Hepatocyte (in vitro differentiated cells): ENCODE measurements at regions not wholly inside any gene's neighbourhood (a gene's known extent, or its start where the extent isn't known, plus 50 kb on each side); places are given as distances from the start of the nearest gene placed in this dataset.
A peak's percentile ranks its signal among the peaks of the same experiment; 100 is the strongest.

Experiments used
- DNase-seq: peaks from one replicate; pipeline ENCODE4 v3.0.0-alpha.2; 2016; ENCODE audit warnings: low spot score
- H2AFZ ChIP-seq: fragments of 200-600 bp; sonication (generic); 2 replicates; pipeline ENCODE4 v1.6.0; 2016; ENCODE audit warnings: antibody characterized with exemption, mild to moderate bottlenecking
- H3K27ac ChIP-seq: fragments of 200-600 bp; sonication (generic); 2 replicates; pipeline ENCODE4 v1.5.1; 2016; ENCODE audit warnings: mild to moderate bottlenecking
- H3K27me3 ChIP-seq: fragments of 200-600 bp; sonication (generic); 2 replicates; pipeline ENCODE4 v1.6.1; 2016
- H3K36me3 ChIP-seq: fragments of 200-600 bp; sonication (generic); replicated peaks from 2 replicates; pipeline ENCODE4 v1.5.1; 2016; ENCODE audit warnings: low read depth; ENCODE audit not compliant: insufficient read depth
- H3K4me1 ChIP-seq: fragments of 200-600 bp; sonication (generic); 2 replicates; pipeline ENCODE4 v1.5.1; 2016; ENCODE audit warnings: mild to moderate bottlenecking, moderate library complexity; ENCODE audit not compliant: insufficient read depth
- H3K4me2 ChIP-seq: fragments of 200-600 bp; sonication (generic); 2 replicates; pipeline ENCODE4 v1.6.0; 2016
- H3K4me3 ChIP-seq: fragments of 200-600 bp; sonication (generic); 2 replicates; pipeline ENCODE4 v1.5.1; 2016; ENCODE audit warnings: mild to moderate bottlenecking
- H3K79me2 ChIP-seq: fragments of 200-600 bp; sonication (generic); 2 replicates; pipeline ENCODE4 v1.6.0; 2017; ENCODE audit warnings: mild to moderate bottlenecking
- H3K9me2 ChIP-seq: fragments of 200-600 bp; sonication (generic); replicated peaks from 2 replicates; pipeline ENCODE4 v1.6.0; 2017; ENCODE audit warnings: mild to moderate bottlenecking; ENCODE audit not compliant: insufficient read depth
- H3K9me3 ChIP-seq: fragments of 200-600 bp; sonication (generic); 2 replicates; pipeline ENCODE4 v1.5.1; 2016; ENCODE audit warnings: low read depth, mild to moderate bottlenecking
- H4K20me1 ChIP-seq: fragments of 200-600 bp; sonication (generic); 2 replicates; pipeline ENCODE4 v1.6.0; 2016; ENCODE audit warnings: mild to moderate bottlenecking; ENCODE audit not compliant: insufficient read depth, poor library complexity, severe bottlenecking
- EZH2 ChIP-seq: fragments of 200-600 bp; sonication (generic); IDR thresholded peaks from 2 replicates; pipeline ENCODE4 v1.6.1; 2016; ENCODE audit warnings: antibody characterized with exemption, mild to moderate bottlenecking, borderline replicate concordance
- EZH2phosphoT487 ChIP-seq: fragments of 200-600 bp; sonication (generic); IDR thresholded peaks from one replicate; pipeline ENCODE4 v1.6.1; 2018; ENCODE audit warnings: antibody characterized with exemption, mild to moderate bottlenecking, low read depth, moderate library complexity; ENCODE audit not compliant: unreplicated experiment, severe bottlenecking
- WGBS: methylation state at CpG from one replicate; pipeline ENCODE4 v1.1.6; 2016; ENCODE audit warnings: low lambda C conversion rate; ENCODE audit errors: missing lambda C conversion rate; 5-methylcytosine and 5-hydroxymethylcytosine counted together
- TF ChIP-seq, protein P1 (sequence below): fragments of 200-600 bp; sonication (generic); IDR thresholded peaks from 2 replicates; pipeline ENCODE4 v1.5.1; 2016; ENCODE audit warnings: antibody characterized with exemption, mild to moderate bottlenecking; ENCODE audit not compliant: poor library complexity

DNA sequence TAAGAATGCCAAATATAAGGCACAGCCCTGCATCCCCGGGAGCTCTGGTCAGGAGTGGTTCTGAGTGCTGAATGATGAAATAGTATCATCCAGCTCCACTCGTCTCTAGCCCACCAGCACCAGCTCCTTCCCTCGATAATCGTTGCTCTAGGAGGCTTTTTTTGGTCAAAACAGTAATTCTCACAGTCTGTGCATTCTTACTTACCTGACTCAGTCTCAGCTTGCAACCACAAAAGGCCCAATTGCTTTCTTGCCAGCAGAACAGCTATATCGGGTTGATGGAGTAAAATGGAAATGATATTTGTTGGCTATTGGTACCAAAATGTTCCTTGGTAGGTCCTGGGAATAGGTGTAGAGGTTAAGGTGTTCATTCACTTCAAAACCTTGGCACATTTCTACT is 94.8 kb downstream of the BMP4 start:
- Histone ChIP-seq H3K4me2 (no peak overlapping the region), H3K27ac (no peak overlapping the region), H3K79me2 (no peaks in the 10 kb centered on the region), H3K36me3 (no peaks in the 10 kb centered on the region), H2AFZ (no peak overlapping the region), H3K27me3 (no peaks in the 10 kb centered on the region), H3K4me1 (no peaks in the 10 kb centered on the region), H3K9me2 (no peaks in the 10 kb centered on the region), H3K9me3 (no peaks in the 10 kb centered on the region), H4K20me1 (no peaks in the 10 kb centered on the region), H3K4me3 (no peak overlapping the region)
- TF ChIP-seq EZH2phosphoT487, result no peak
- TF ChIP-seq, protein P1, sequence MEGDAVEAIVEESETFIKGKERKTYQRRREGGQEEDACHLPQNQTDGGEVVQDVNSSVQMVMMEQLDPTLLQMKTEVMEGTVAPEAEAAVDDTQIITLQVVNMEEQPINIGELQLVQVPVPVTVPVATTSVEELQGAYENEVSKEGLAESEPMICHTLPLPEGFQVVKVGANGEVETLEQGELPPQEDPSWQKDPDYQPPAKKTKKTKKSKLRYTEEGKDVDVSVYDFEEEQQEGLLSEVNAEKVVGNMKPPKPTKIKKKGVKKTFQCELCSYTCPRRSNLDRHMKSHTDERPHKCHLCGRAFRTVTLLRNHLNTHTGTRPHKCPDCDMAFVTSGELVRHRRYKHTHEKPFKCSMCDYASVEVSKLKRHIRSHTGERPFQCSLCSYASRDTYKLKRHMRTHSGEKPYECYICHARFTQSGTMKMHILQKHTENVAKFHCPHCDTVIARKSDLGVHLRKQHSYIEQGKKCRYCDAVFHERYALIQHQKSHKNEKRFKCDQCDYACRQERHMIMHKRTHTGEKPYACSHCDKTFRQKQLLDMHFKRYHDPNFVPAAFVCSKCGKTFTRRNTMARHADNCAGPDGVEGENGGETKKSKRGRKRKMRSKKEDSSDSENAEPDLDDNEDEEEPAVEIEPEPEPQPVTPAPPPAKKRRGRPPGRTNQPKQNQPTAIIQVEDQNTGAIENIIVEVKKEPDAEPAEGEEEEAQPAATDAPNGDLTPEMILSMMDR, result no peak
- TF ChIP-seq EZH2, result no peak
- DNase-seq, result no peak
- 88% methylated on average over 5 of the region's 5 CpGs for whole genome bisulfite sequencing

DNA sequence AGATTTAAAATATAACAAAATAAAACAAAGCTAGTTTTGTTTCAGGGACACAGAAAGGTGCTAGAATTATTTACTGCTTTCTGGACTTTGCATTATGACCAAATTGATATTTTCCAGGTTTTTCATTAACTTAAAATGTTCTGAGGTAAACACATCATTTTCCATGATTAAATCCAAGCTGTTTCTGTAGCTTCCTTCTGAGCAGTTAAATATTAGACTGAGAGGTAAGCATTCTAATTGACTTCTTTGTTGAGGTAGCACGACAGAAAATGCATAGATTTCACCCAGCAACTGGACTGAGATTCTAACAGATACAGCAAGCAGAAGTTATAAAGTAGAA is 98.3 kb downstream of the BMP4 start:
- Histone ChIP-seq H3K36me3 (no peaks in the 10 kb centered on the region), H4K20me1 (no peaks in the 10 kb centered on the region), H3K4me1 (no peaks in the 10 kb centered on the region), H2AFZ (peak overlapping the region; percentile 4), H3K27ac (peak overlapping the region; percentile 75), H3K4me3 (no peak overlapping the region), H3K27me3 (no peaks in the 10 kb centered on the region), H3K9me3 (no peaks in the 10 kb centered on the region), H3K4me2 (peak overlapping the region; percentile 52), H3K79me2 (no peaks in the 10 kb centered on the region), H3K9me2 (no peaks in the 10 kb centered on the region)
- TF ChIP-seq, protein P1, result no peak
- TF ChIP-seq EZH2 (no peak), EZH2phosphoT487 (no peak)
- WGBS, result 40% methylated on average over 1 of the region's 1 CpG
- DNase-seq, result no peak

DNA sequence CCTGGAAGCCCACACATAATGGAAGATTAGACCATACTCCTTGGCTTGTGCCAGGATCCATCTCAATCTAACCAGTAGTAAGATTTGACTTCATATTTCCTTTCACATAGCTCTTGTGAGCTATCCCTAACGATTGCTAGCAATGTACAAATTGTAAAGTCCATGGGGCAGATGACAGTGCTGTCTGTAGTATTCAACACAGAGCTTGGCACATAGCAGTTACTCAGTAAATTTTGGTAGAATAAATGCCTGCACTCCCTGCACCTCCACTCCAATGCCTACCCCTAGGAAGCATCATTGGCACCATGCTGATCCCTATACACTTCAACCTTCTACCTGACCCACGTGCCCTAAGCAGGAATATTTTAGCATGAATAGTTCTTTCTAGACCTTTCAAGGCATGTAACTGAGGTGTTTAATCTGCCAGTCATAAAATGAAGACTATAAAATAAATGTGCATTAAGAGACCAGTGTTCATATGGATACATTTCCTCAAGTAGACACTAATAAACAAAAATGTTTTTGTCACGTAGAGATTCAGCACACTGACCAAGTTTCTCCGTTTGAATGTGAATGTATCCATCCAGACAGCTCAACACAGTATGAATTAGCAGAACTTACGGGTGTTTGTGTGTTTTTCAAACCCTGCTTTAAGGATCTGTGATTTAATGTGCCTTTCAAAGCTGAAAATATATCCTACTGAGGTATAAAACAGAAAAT is 98.8 kb downstream of the BMP4 start:
- Histone ChIP-seq H2AFZ (peak overlapping the region; percentile 4), H3K4me3 (no peak overlapping the region), H3K27ac (peak overlapping the region; percentile 75), H3K79me2 (no peaks in the 10 kb centered on the region), H4K20me1 (no peaks in the 10 kb centered on the region), H3K27me3 (no peaks in the 10 kb centered on the region), H3K9me2 (no peaks in the 10 kb centered on the region), H3K4me1 (no peaks in the 10 kb centered on the region), H3K4me2 (peak overlapping the region; percentile 52), H3K9me3 (no peaks in the 10 kb centered on the region), H3K36me3 (no peaks in the 10 kb centered on the region)
- 69% methylated on average over 5 of the region's 5 CpGs for WGBS
- no peak for DNase-seq
- TF ChIP-seq EZH2phosphoT487 (no peak), EZH2 (no peak)
- TF ChIP-seq, protein P1, result no peak
